ENCODE measurements at regions not wholly inside any gene's neighbourhood (a gene's known extent, or its start where the extent isn't known, plus 50 kb on each side); places are given as distances from the start of the nearest gene placed in this dataset.

- no peaks in the 10 kb centered on the region for H4K20me1 ChIP-seq (ENCODE audit: control insufficient read depth, extremely low read depth, insufficient read depth, low read length)
- no peak for TF ChIP-seq CTCF (optimal IDR thresholded peaks at IDR 0.05 in 1 of 3, IDR thresholded peaks at IDR 0.05 in 1 of 3, conservative IDR thresholded peaks at IDR 0.05 in 1 of 3; ENCODE audit: extremely low read depth in 1 of 3, insufficient read depth in 2 of 3, low read length in 3 of 3)
- no peak for TF ChIP-seq EZH2 (IDR thresholded peaks at IDR 0.05; ENCODE audit: low read length)
- no peak overlapping the region for H3K27ac ChIP-seq (ENCODE audit: control insufficient read depth, insufficient read depth, low read length)
- no peaks in the 10 kb centered on the region for H3K79me2 ChIP-seq (ENCODE audit: control insufficient read depth, insufficient read depth, low read length)
- dilution Hi-C loops (cut with MboI; ENCODE audit: extremely low pct_ligation_motif_present, low sequenced_read_pairs) = no loop called here
- no peaks in the 10 kb centered on the region for H3K27me3 ChIP-seq (ENCODE audit: control insufficient read depth, extremely low read depth, insufficient read depth, low read length)
- H3K4me3 ChIP-seq (ENCODE audit: control insufficient read depth in 2 of 3, extremely low read depth in 1 of 3, insufficient read depth in 2 of 3, low read depth in 1 of 3, low read length in 3 of 3) = no peak overlapping the region
- H3K9me3 ChIP-seq (ENCODE audit: control insufficient read depth, low read depth, low read length) = no peaks in the 10 kb centered on the region
- no peaks in the 10 kb centered on the region for H3K9me1 ChIP-seq (ENCODE audit: control insufficient read depth, extremely low read depth, insufficient read depth, low read length)
- no peaks in the 10 kb centered on the region for H3K36me3 ChIP-seq (ENCODE audit: control insufficient read depth in 2 of 2, extremely low read depth in 1 of 2, insufficient read depth in 2 of 2, low read length in 2 of 2)
- FAIRE-seq (no peak), DNase-seq (ENCODE audit: low read depth, low spot score) (no peak)
- H3K4me1 ChIP-seq (ENCODE audit: control insufficient read depth, extremely low read depth, insufficient read depth, low read length) = peaks cover 2% of the 10 kb centered on the region
- no peak overlapping the region for H3K9ac ChIP-seq (ENCODE audit: control insufficient read depth, extremely low read depth, insufficient read depth, low read length)
- no peak overlapping the region for H2AFZ ChIP-seq (ENCODE audit: control insufficient read depth, low read length)
- no peak overlapping the region for H3K4me2 ChIP-seq (ENCODE audit: control insufficient read depth, extremely low read depth, insufficient read depth, low read depth, low read length)
Observed at GRCh38 chr5:164341056-164341619, 835.7 kb downstream of the MAT2B start.

GRCh38 chr5:164345173-164345849, 839.9 kb downstream of the MAT2B start:
- no peak for TF ChIP-seq EZH2 (IDR thresholded peaks at IDR 0.05; ENCODE audit: low read length)
- TF ChIP-seq CTCF (optimal IDR thresholded peaks at IDR 0.05 in 1 of 3, IDR thresholded peaks at IDR 0.05 in 1 of 3, conservative IDR thresholded peaks at IDR 0.05 in 1 of 3; ENCODE audit: extremely low read depth in 1 of 3, insufficient read depth in 2 of 3, low read length in 3 of 3) = no peak
- H3K9ac ChIP-seq (ENCODE audit: control insufficient read depth, extremely low read depth, insufficient read depth, low read length) = no peak overlapping the region
- no peak overlapping the region for H3K4me3 ChIP-seq (ENCODE audit: control insufficient read depth in 2 of 3, extremely low read depth in 1 of 3, insufficient read depth in 2 of 3, low read depth in 1 of 3, low read length in 3 of 3)
- no peaks in the 10 kb centered on the region for H4K20me1 ChIP-seq (ENCODE audit: control insufficient read depth, extremely low read depth, insufficient read depth, low read length)
- H3K27me3 ChIP-seq (ENCODE audit: control insufficient read depth, extremely low read depth, insufficient read depth, low read length) = no peaks in the 10 kb centered on the region
- H3K4me2 ChIP-seq (ENCODE audit: control insufficient read depth, extremely low read depth, insufficient read depth, low read depth, low read length) = no peak overlapping the region
- no peaks in the 10 kb centered on the region for H3K4me1 ChIP-seq (ENCODE audit: control insufficient read depth, extremely low read depth, insufficient read depth, low read length)
- H3K79me2 ChIP-seq (ENCODE audit: control insufficient read depth, insufficient read depth, low read length) = no peaks in the 10 kb centered on the region
- no peaks in the 10 kb centered on the region for H3K9me1 ChIP-seq (ENCODE audit: control insufficient read depth, extremely low read depth, insufficient read depth, low read length)
- H3K27ac ChIP-seq (ENCODE audit: control insufficient read depth, insufficient read depth, low read length) = no peak overlapping the region
- no peaks in the 10 kb centered on the region for H3K9me3 ChIP-seq (ENCODE audit: control insufficient read depth, low read depth, low read length)
- H3K36me3 ChIP-seq (ENCODE audit: control insufficient read depth in 2 of 2, extremely low read depth in 1 of 2, insufficient read depth in 2 of 2, low read length in 2 of 2) = no peaks in the 10 kb centered on the region
- H2AFZ ChIP-seq (ENCODE audit: control insufficient read depth, low read length) = no peak overlapping the region
- DNase-seq (ENCODE audit: low read depth, low spot score) = no peak
- dilution Hi-C loops (cut with MboI; ENCODE audit: extremely low pct_ligation_motif_present, low sequenced_read_pairs) = no loop called here
- no peak for FAIRE-seq

Data from keratinocyte (primary cell).